HepG2 (cell line): ENCODE measurements at regions not wholly inside any gene's neighbourhood (a gene's known extent, or its start where the extent isn't known, plus 50 kb on each side); places are given as distances from the start of the nearest gene placed in this dataset.

Experiments used
- ATAC-seq: fragments of 200-7000 bp; cut with Tn5 transposase; 3 replicates; pipeline ENCODE4 v1.9.1; 2020; ENCODE audit warnings: mild to moderate bottlenecking, moderate library complexity
- BruUV-seq: library from RNA; stranded (reverse); fragments of 400-500 nt; replicated peaks from 2 replicates; lab custom pipeline; 2021; lab: Mats Ljungman, UMichigan
- CTCF ChIA-PET: fragments of 300-600 bp; formaldehyde crosslinking; extraction: SDS; loops from one replicate; lab custom pipeline; 2021; ENCODE audit warnings: low total read pairs, inconsistent platforms, low intra/inter-chr PET ratio; lab: Yijun Ruan, JAX
- POLR2A ChIA-PET: fragments of 350-600 bp; sonication (Branson Sonifier 250); formaldehyde crosslinking; loops from one replicate; lab custom pipeline; 2020; ENCODE audit warnings: antibody characterized with exemption, inconsistent platforms; lab: Yijun Ruan, JAX
- DNase-seq: peaks from one replicate; pipeline ENCODE4 v3.0.0-alpha.2; 2015; ENCODE audit warnings: low spot score
- FAIRE-seq: peaks from 3 replicates; lab custom pipeline; 2011; peaks lifted over from hg19 to GRCh38; lab: Jason Lieb, UNC
- H2AFZ ChIP-seq: one replicate; pipeline ENCODE4 v1.6.1; 2011; ENCODE audit warnings: low read length, inconsistent platforms
- H3K27ac ChIP-seq: fragments of 300-600 bp; 3 replicates; pipeline ENCODE4 v1.8.0; 2011; ENCODE audit warnings: mixed run types, mild to moderate bottlenecking, mixed read lengths, low read length, inconsistent platforms; ENCODE audit not compliant: insufficient read depth; ENCODE audit errors: extremely low read length
- H3K27me3 ChIP-seq, 2 experiments: fragments of 200-600 bp in 1 of 2; 2 replicates in 1 of 2; 3 replicates in 1 of 2; pipeline versions ENCODE4 v1.6.0 to v1.8.0; 2011; ENCODE audit warnings: low read length in 2 of 2, mild to moderate bottlenecking in 2 of 2, moderate library complexity in 2 of 2, inconsistent platforms in 1 of 2; ENCODE audit not compliant: insufficient read depth in 2 of 2, control insufficient read depth in 1 of 2
- H3K36me3 ChIP-seq, 2 experiments: fragments of 200-600 bp in 1 of 2; replicated peaks in 1 of 2; 2 replicates in 1 of 2; 3 replicates in 1 of 2; pipeline versions ENCODE4 v1.5.1 to v1.8.0; 2011; ENCODE audit warnings: low read length in 2 of 2, inconsistent platforms in 1 of 2; ENCODE audit not compliant: insufficient read depth in 2 of 2, control insufficient read depth in 1 of 2
- H3K4me1 ChIP-seq: 2 replicates; pipeline ENCODE4 v1.5.1; 2012; ENCODE audit warnings: low read length, inconsistent platforms; ENCODE audit not compliant: insufficient read depth
- H3K4me2 ChIP-seq: 2 replicates; pipeline ENCODE4 v1.6.0; 2011; ENCODE audit warnings: low read depth, low read length, inconsistent platforms
- H3K4me3 ChIP-seq, 3 experiments: fragments of 200-600 bp in 1 of 3; sonication (generic), shearing (Covaris generic) in 1 of 3; replicated peaks in 1 of 3; 2 replicates each; pipeline ENCODE4 v1.5.1; 2011 to 2016; ENCODE audit warnings: low read length in 3 of 3, inconsistent platforms in 2 of 3, low read depth in 2 of 3, mild to moderate bottlenecking in 2 of 3, control low read depth in 1 of 3, mixed read lengths in 1 of 3; ENCODE audit not compliant: insufficient read depth in 1 of 3
- H3K79me2 ChIP-seq: one replicate; pipeline ENCODE4 v1.6.1; 2011; ENCODE audit warnings: low read length, inconsistent platforms; ENCODE audit not compliant: insufficient read depth
- H3K9ac ChIP-seq: 2 replicates; pipeline ENCODE4 v1.6.0; 2011; ENCODE audit warnings: mild to moderate bottlenecking, low read depth, low read length, inconsistent platforms; ENCODE audit not compliant: insufficient read depth
- H3K9me3 ChIP-seq: 2 replicates; pipeline ENCODE4 v1.5.1; 2012; ENCODE audit warnings: mild to moderate bottlenecking, low read length
- H4K20me1 ChIP-seq: 2 replicates; pipeline ENCODE4 v1.6.0; 2011; ENCODE audit warnings: inconsistent platforms, mild to moderate bottlenecking, low read length, moderate library complexity; ENCODE audit not compliant: insufficient read depth
- CEBPZ ChIP-seq: IDR thresholded peaks from 2 replicates; pipeline ENCODE4 v1.6.1; 2012; ENCODE audit warnings: low read length, improper control_type of control experiment
- DBP ChIP-seq: sonication (generic); formaldehyde crosslinking; IDR thresholded peaks from 2 replicates; pipeline ENCODE4 v1.4.0; 2020; ENCODE audit warnings: missing genetic modification reagents; ENCODE audit errors: not compliant biosample characterization
- REPIN1 ChIP-seq: sonication (generic); formaldehyde crosslinking; IDR thresholded peaks from 2 replicates; pipeline ENCODE4 v1.8.0; 2022; ENCODE audit warnings: missing genetic modification reagents, low read depth, mild to moderate bottlenecking, borderline replicate concordance
- RFX1 ChIP-seq: fragments of 450-650 bp; IDR thresholded peaks from 2 replicates; pipeline ENCODE4 v1.6.1; 2017
- SETDB1 ChIP-seq: sonication (generic); formaldehyde crosslinking; IDR thresholded peaks from 2 replicates; pipeline ENCODE4 v1.5.1; 2020; ENCODE audit warnings: missing genetic modification reagents, mild to moderate bottlenecking, borderline replicate concordance
- ZBTB2 ChIP-seq: sonication (generic); formaldehyde crosslinking; IDR thresholded peaks from 2 replicates; pipeline ENCODE4 v1.8.0; 2022; ENCODE audit warnings: low read depth, missing genetic modification reagents
- ZNF225 ChIP-seq: sonication (generic); formaldehyde crosslinking; IDR thresholded peaks from 2 replicates; pipeline ENCODE4 v1.4.0; 2020; ENCODE audit warnings: mild to moderate bottlenecking, missing genetic modification reagents
- ZNF276 ChIP-seq: sonication (generic); formaldehyde crosslinking; IDR thresholded peaks from 2 replicates; pipeline ENCODE4 v1.4.0; 2020; ENCODE audit warnings: mild to moderate bottlenecking, low read depth, missing genetic modification reagents
- ZNF501 ChIP-seq: sonication (generic); formaldehyde crosslinking; IDR thresholded peaks from 2 replicates; pipeline ENCODE4 v1.5.1; 2020; ENCODE audit warnings: mild to moderate bottlenecking, moderate library complexity, missing genetic modification reagents
- ZNF776 ChIP-seq: sonication (generic); formaldehyde crosslinking; IDR thresholded peaks from 2 replicates; pipeline ENCODE4 v1.4.0; 2020; ENCODE audit warnings: mild to moderate bottlenecking, missing genetic modification reagents
- WGBS: methylation state at CpG from one replicate; pipeline ENCODE4 v1.1.6; 2017; ENCODE audit warnings: low lambda C conversion rate; 5-methylcytosine and 5-hydroxymethylcytosine counted together
- in situ Hi-C: cut with HindIII; loops from 2 replicates; pipeline ENCODE4 v1.10.0; 2017; ENCODE audit warnings: low pct_unique_long_range_greater_than_20kb; ENCODE audit not compliant: extremely low pct_ligation_motif_present
- intact Hi-C: fragments of 100-400 bp; cut with micrococcal nuclease; formaldehyde crosslinking; loops from one replicate; pipeline ENCODE4 v1.10.0; 2022; ENCODE audit not compliant: unreplicated experiment

GRCh38 chr3:182690172-182690571 lies 103.1 kb upstream of the ATP11B start:
- Histone ChIP-seq H3K36me3 (no peaks in the 10 kb centered on the region), H3K27me3 (0 out of 5 replicates have a peak, but pooled peaks cover 0 to 2% of the 10 kb centered on the region in 2 experiments), H3K4me3 (no peak overlapping the region), H2AFZ (no peak overlapping the region), H3K4me2 (no peak overlapping the region), H3K79me2 (no peaks in the 10 kb centered on the region), H3K4me1 (no peaks in the 10 kb centered on the region), H3K9ac (no peak overlapping the region), H4K20me1 (no peaks in the 10 kb centered on the region), H3K27ac (no peak overlapping the region), H3K9me3 (no peaks in the 10 kb centered on the region)
- intact Hi-C loops = no loop called here
- DNase-seq = no peak
- 33% methylated on average over 2 of the region's 2 CpGs for WGBS
- ChIA-PET CTCF (no interaction called here), POLR2A (no interaction called here)
- ATAC-seq = no peak
- no peak for FAIRE-seq
- in situ Hi-C loops = no loop called here
- no TSS peak for BruUV-seq
- TF ChIP-seq ZBTB2 (CRISPR knock-in tag) (no peak), RFX1 (no peak), CEBPZ (no peak), SETDB1 (CRISPR knock-in tag) (no peak), REPIN1 (no peak), ZNF501 (CRISPR knock-in tag) (no peak), DBP (CRISPR knock-in tag) (no peak), ZNF776 (CRISPR knock-in tag) (no peak), ZNF276 (CRISPR knock-in tag) (no peak), ZNF225 (CRISPR knock-in tag) (no peak)
